Activated CD4-positive, alpha-beta T cell treated with anti-CD3 and anti-CD28 coated beads, Interleukin-2, amount 50 U/mL, for 48 hours (primary cell): ENCODE measurements at regions not wholly inside any gene's neighbourhood (a gene's known extent, or its start where the extent isn't known, plus 50 kb on each side); places are given as distances from the start of the nearest gene placed in this dataset.
A peak's percentile ranks its signal among the peaks of the same experiment; 100 is the strongest.
"Not testable (repeated sequence)": the region's sequence is repeated elsewhere in the genome, so short reads cannot be mapped to it uniquely, and the experiment has no call there.

ENCODE experiments used
- DNase-seq, 2 experiments: peaks; one replicate each; pipeline ENCODE4 v3.0.0-alpha.2; 2020

GRCh38 chr7:142567201-142568075 is 181.8 kb upstream of the PRSS1 start:
- DNase-seq = no peak

DNA sequence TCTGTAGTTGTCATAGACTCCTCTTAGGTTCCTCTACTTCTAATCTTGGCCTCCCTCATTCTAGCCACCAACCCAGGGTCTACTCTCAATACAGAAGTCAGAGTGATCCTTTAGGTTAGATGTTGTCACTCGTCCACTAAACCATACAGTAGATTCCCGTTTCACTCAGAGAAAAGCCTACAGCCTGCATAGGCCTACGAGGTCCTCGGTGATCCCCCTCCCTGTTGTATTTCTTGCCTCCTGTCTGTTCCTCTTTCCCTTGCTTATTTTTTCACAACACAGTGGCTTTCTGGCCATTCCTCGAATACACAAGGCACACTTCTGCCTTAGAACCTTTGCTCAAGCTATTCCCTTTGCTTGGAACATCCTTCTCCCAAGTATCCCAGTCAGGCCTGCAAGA is 183.0 kb upstream of the PRSS1 start:
- no peak for DNase-seq

GRCh38 chr7:142564125-142564524 is 185.1 kb upstream of the PRSS1 start:
- not testable (repeated sequence) for DNase-seq

GRCh38 chr7:142563470-142563869 is 185.8 kb upstream of the PRSS1 start:
- DNase-seq = no peak

- no peak for DNase-seq
Measured at GRCh38 chr7:142562688-142563087, 186.6 kb upstream of the PRSS1 start.

DNA sequence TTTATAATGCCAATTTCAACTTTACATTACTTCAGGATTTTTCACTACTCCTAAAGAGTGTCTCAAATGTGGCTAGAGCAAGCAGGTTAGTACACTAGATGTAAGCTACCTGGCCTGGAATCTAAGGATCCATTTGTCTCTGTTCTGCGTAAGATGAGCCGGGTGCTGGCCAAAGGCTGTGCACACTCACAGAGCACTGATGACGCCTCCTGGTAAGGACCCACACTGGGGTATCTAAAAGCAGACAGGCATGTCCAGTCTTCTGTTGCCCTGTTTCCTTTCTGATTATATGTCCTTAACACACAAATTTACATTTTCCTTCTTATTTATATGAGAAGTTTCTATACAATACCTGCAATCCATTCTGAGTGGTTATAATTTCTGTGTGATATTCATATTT is 187.9 kb upstream of the PRSS1 start:
- not testable (repeated sequence) for DNase-seq

GRCh38 chr7:142560770-142561169 is 188.5 kb upstream of the PRSS1 start:
- not testable (repeated sequence) for DNase-seq

DNA sequence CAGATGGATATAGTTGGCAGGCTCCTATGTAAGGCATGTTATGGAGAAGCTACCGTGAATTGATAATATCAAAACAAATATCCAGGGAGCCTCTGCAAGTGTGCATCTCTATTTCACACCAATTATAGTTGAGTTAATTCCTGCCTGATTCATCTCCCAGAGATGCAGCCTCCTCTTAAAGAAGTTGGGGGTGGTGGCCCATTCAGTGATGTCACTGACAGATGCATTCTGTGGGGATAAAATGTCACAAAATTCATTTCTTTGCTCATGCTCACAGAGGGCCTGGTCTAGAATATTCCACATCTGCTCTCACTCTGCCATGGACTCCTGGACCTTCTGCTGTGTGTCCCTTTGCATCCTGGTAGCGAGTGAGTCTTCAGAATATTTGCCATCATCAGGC is 189.1 kb upstream of the PRSS1 start:
- DNase-seq = no peak

DNA sequence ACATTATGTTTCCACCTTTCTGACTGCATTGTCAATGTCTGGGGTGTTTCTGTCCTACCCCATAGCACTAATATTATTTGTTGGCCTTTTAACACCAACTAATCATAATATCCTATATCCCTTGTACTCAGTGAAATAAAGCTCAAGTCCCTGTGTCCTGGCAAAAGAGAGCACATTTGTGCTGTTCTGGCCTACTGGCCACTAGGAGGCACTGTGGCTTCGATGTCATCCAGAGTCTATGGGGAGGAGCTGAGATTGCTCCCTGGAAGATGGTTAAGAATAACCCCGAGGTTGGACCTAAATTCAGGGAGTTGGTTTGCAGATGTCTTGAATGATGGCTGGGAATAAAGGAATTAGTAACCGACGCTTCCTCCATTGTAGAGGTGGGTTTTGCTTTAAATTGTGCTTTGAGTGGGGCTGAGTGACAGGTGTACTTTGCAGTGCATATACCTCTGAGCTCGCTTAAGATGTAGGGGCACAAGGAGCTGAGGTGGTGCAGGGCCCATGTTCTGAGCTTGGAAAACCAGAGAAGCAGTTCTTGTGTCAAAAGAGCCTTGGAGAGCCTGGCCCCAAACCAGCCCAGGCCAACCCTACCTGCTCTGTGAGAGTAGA is 191.2 kb upstream of the PRSS1 start:
- peak; percentile 50 to 65 for DNase-seq

DNA sequence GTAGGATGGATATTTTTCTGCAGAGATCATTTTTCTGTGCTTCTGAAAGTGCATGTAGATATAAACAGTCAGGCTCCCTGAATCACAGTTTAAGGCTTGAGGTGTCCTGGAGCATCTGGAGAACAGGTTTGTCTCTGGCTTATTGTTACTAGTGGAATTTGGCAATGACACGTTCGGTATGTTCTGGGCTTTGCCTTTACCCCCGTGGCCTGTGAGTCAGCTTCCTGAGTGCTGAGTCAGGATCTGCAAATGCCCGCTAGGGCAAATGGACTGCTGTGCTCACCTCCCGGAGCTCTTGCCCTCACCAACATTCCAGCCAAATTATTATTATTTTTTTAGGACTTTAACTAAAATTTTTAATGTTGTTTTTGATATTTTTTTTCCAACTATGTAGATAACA is 192.5 kb upstream of the PRSS1 start:
- DNase-seq = peak; percentile 13 to 34

DNA sequence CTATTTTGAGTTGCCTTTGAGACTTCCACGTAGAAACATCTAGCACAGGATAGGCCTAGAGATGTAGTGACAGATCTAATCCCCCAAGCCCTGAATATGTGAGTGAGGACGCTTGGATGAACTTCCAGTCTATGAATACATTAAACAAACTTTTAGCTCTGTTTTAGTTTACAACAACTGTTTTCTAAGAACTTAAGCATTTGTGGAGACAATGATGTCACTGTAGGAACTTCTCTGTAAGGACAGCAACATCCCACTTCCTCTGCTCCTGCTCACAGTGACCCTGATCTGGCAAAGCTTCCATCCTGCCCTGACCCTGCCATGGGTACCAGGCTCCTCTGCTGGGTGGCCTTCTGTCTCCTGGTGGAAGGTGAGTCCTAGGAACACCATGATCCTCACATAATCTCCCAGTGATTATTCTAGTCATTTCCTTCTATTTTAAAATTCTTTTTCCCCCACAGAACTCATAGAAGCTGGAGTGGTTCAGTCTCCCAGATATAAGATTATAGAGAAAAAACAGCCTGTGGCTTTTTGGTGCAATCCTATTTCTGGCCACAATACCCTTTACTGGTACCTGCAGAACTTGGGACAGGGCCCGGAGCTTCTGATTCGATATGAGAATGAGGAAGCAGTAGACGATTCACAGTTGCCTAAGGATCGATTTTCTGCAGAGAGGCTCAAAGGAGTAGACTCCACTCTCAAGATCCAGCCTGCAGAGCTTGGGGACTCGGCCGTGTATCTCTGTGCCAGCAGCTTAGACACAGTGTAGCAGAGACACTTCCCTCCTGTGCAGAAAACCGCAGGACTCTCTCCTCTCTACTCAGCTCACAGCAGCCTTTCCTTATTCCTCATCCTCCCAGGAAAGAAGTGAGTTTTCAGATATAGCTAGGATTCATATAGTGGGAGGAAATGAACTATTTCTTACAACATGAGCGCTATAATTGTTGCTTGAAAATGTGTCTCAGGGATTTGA is 194.4 kb upstream of the PRSS1 start:
- DNase-seq = no peak

DNA sequence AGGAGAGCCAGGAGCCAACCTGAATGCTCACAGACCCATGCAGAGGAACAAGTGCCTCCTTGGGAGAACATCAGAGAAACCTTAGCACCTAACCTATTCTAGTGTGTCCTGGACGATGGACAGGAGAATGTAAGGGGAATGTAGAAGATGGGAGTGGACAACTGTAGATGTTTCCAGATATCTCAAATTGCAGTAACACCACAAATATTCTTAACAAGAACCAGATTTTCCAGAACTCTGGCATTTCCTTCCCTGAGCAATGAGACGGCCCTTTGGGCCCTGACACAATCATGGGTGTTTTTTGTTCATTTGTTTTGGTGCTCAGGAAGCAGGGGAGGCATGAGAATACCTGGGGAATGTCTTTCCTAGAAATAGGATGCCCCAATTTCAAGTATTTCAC is 196.1 kb upstream of the PRSS1 start:
- no peak for DNase-seq

GRCh38 chr7:142548978-142549377 is 200.3 kb upstream of the PRSS1 start:
- no peak for DNase-seq

GRCh38 chr7:142546452-142546851 is 202.8 kb upstream of the PRSS1 start:
- no peak for DNase-seq

DNA sequence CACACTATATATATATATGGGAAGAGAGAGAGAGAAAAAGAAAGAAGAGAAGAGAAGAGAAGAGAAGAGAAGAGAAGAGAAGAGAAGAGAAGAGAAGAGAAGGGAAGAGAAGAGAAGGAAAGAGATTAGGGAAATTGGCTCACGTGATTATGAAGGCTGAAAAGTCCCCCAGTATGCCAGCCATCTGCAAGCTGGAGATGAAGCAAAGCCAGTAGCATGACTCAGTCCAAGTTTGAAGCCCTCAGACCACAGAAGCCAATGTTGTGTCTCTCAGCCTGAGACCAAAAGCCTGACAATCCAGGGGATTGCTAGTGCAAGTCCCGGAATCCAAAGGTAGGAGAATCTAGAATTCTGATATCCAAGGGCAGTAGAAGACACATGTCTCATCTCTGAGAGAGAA is 206.3 kb upstream of the PRSS1 start:
- no peak for DNase-seq

GRCh38 chr7:142542105-142542504 is 207.2 kb upstream of the PRSS1 start:
- no peak for DNase-seq

- no peak for DNase-seq
Measured at GRCh38 chr7:142540371-142540770, 208.9 kb upstream of the PRSS1 start.

GRCh38 chr7:142539901-142540300 is 209.4 kb upstream of the PRSS1 start:
- DNase-seq = no peak

DNA sequence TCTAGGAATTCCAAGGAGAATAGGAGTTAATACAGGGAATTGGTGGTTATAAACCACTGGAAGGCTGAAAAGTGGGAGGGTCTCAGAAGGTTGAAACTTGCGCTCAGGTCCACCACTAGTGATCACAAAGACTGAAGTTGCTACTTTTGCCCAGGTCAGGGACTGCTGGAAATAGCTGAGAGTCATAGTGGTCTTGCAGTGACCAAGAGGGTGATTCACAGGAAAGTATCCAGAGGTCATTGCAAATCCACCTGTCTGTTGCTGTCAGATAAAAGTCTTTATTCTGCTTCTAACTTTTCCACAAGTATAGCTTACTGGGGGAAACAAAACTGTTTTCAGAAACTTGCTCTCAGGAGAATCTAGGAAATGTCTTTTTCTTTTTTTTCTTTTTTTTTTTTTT is 211.5 kb upstream of the PRSS1 start:
- DNase-seq = no peak

GRCh38 chr7:142535123-142535779 is 214.0 kb upstream of the PRSS1 start:
- peak; percentile 79 to 84 for DNase-seq

DNA sequence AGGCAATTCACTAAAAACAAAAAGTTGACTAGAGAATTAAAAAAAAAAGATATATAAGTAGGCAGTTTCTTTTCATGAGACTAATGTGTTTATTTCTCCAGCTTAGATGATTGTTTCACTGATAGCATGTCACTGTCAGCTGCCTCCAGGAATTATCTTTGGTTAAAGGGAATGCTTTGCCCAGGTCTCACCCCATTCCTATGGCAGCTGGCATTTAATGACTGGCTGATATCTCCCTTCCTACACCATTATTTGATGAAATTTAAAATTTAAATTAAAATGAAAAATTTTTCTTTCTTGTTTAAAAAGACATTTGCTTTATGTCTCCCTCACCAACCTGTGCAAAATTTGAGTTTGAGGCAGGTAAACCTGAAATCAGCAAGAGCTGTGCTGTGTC is 214.5 kb upstream of the PRSS1 start:
- no peak for DNase-seq

DNA sequence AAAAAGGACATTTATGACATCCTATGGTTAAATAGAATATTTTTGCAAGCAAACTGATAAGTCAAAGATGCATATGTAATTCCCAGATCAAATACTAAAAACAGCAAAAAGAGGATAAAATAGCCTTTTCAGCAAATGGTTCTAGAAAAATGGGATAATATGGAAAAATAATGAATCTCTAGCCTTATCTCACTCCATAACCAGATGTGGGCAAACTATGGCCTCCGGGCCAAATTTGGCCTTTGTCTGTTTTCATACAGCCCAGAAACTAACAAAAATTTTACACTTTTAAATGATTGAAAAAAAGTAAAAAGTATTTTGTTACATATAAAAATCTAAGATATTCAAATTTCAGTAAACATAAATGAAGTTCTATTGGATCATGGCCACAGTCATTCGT is 215.4 kb upstream of the PRSS1 start:
- DNase-seq = no peak

- DNase-seq = no peak
Measured at GRCh38 chr7:142529591-142529990, 219.7 kb upstream of the PRSS1 start.
